HepG2 (cell line): ENCODE measurements at regions not wholly inside any gene's neighbourhood (a gene's known extent, or its start where the extent isn't known, plus 50 kb on each side); places are given as distances from the start of the nearest gene placed in this dataset.

Source experiments
- ATAC-seq: fragments of 200-7000 bp; cut with Tn5 transposase; 3 replicates; pipeline ENCODE4 v1.9.1; 2020; ENCODE audit warnings: mild to moderate bottlenecking, moderate library complexity
- BruUV-seq: library from RNA; stranded (reverse); fragments of 400-500 nt; replicated peaks from 2 replicates; lab custom pipeline; 2021; lab: Mats Ljungman, UMichigan
- CTCF ChIA-PET: fragments of 300-600 bp; formaldehyde crosslinking; extraction: SDS; loops from one replicate; lab custom pipeline; 2021; ENCODE audit warnings: low total read pairs, inconsistent platforms, low intra/inter-chr PET ratio; lab: Yijun Ruan, JAX
- POLR2A ChIA-PET: fragments of 350-600 bp; sonication (Branson Sonifier 250); formaldehyde crosslinking; loops from one replicate; lab custom pipeline; 2020; ENCODE audit warnings: antibody characterized with exemption, inconsistent platforms; lab: Yijun Ruan, JAX
- DNase-seq: peaks from one replicate; pipeline ENCODE4 v3.0.0-alpha.2; 2015; ENCODE audit warnings: low spot score
- FAIRE-seq: peaks from 3 replicates; lab custom pipeline; 2011; peaks lifted over from hg19 to GRCh38; lab: Jason Lieb, UNC
- H2AFZ ChIP-seq: one replicate; pipeline ENCODE4 v1.6.1; 2011; ENCODE audit warnings: low read length, inconsistent platforms
- H3K27ac ChIP-seq: fragments of 300-600 bp; 3 replicates; pipeline ENCODE4 v1.8.0; 2011; ENCODE audit warnings: mixed run types, mild to moderate bottlenecking, mixed read lengths, low read length, inconsistent platforms; ENCODE audit not compliant: insufficient read depth; ENCODE audit errors: extremely low read length
- H3K27me3 ChIP-seq, 2 experiments: fragments of 200-600 bp in 1 of 2; 2 replicates in 1 of 2; 3 replicates in 1 of 2; pipeline versions ENCODE4 v1.6.0 to v1.8.0; 2011; ENCODE audit warnings: low read length in 2 of 2, mild to moderate bottlenecking in 2 of 2, moderate library complexity in 2 of 2, inconsistent platforms in 1 of 2; ENCODE audit not compliant: insufficient read depth in 2 of 2, control insufficient read depth in 1 of 2
- H3K36me3 ChIP-seq, 2 experiments: fragments of 200-600 bp in 1 of 2; replicated peaks in 1 of 2; 2 replicates in 1 of 2; 3 replicates in 1 of 2; pipeline versions ENCODE4 v1.5.1 to v1.8.0; 2011; ENCODE audit warnings: low read length in 2 of 2, inconsistent platforms in 1 of 2; ENCODE audit not compliant: insufficient read depth in 2 of 2, control insufficient read depth in 1 of 2
- H3K4me1 ChIP-seq: 2 replicates; pipeline ENCODE4 v1.5.1; 2012; ENCODE audit warnings: low read length, inconsistent platforms; ENCODE audit not compliant: insufficient read depth
- H3K4me2 ChIP-seq: 2 replicates; pipeline ENCODE4 v1.6.0; 2011; ENCODE audit warnings: low read depth, low read length, inconsistent platforms
- H3K4me3 ChIP-seq, 3 experiments: fragments of 200-600 bp in 1 of 3; sonication (generic), shearing (Covaris generic) in 1 of 3; replicated peaks in 1 of 3; 2 replicates each; pipeline ENCODE4 v1.5.1; 2011 to 2016; ENCODE audit warnings: low read length in 3 of 3, inconsistent platforms in 2 of 3, low read depth in 2 of 3, mild to moderate bottlenecking in 2 of 3, control low read depth in 1 of 3, mixed read lengths in 1 of 3; ENCODE audit not compliant: insufficient read depth in 1 of 3
- H3K79me2 ChIP-seq: one replicate; pipeline ENCODE4 v1.6.1; 2011; ENCODE audit warnings: low read length, inconsistent platforms; ENCODE audit not compliant: insufficient read depth
- H3K9ac ChIP-seq: 2 replicates; pipeline ENCODE4 v1.6.0; 2011; ENCODE audit warnings: mild to moderate bottlenecking, low read depth, low read length, inconsistent platforms; ENCODE audit not compliant: insufficient read depth
- H3K9me3 ChIP-seq: 2 replicates; pipeline ENCODE4 v1.5.1; 2012; ENCODE audit warnings: mild to moderate bottlenecking, low read length
- H4K20me1 ChIP-seq: 2 replicates; pipeline ENCODE4 v1.6.0; 2011; ENCODE audit warnings: inconsistent platforms, mild to moderate bottlenecking, low read length, moderate library complexity; ENCODE audit not compliant: insufficient read depth
- BRCA1 ChIP-seq: sonication (generic); formaldehyde crosslinking; IDR thresholded peaks from 2 replicates; pipeline ENCODE4 v1.4.0; 2020; ENCODE audit warnings: missing genetic modification reagents
- FOXC1 ChIP-seq: sonication (generic); formaldehyde crosslinking; IDR thresholded peaks from 2 replicates; pipeline ENCODE4 v1.8.0; 2022; ENCODE audit warnings: mild to moderate bottlenecking, missing genetic modification reagents, borderline replicate concordance
- SCMH1 ChIP-seq: sonication (generic); formaldehyde crosslinking; IDR thresholded peaks from 2 replicates; pipeline ENCODE4 v1.9.0; 2021; ENCODE audit warnings: missing genetic modification reagents, mild to moderate bottlenecking, borderline replicate concordance
- WGBS: methylation state at CpG from one replicate; pipeline ENCODE4 v1.1.6; 2017; ENCODE audit warnings: low lambda C conversion rate; 5-methylcytosine and 5-hydroxymethylcytosine counted together
- in situ Hi-C: cut with HindIII; loops from 2 replicates; pipeline ENCODE4 v1.10.0; 2017; ENCODE audit warnings: low pct_unique_long_range_greater_than_20kb; ENCODE audit not compliant: extremely low pct_ligation_motif_present
- intact Hi-C: fragments of 100-400 bp; cut with micrococcal nuclease; formaldehyde crosslinking; loops from one replicate; pipeline ENCODE4 v1.10.0; 2022; ENCODE audit not compliant: unreplicated experiment
- TF ChIP-seq, protein P1 (sequence below): sonication (generic); formaldehyde crosslinking; IDR thresholded peaks from 2 replicates; pipeline ENCODE4 v1.4.0; 2020; ENCODE audit warnings: missing genetic modification reagents

DNA sequence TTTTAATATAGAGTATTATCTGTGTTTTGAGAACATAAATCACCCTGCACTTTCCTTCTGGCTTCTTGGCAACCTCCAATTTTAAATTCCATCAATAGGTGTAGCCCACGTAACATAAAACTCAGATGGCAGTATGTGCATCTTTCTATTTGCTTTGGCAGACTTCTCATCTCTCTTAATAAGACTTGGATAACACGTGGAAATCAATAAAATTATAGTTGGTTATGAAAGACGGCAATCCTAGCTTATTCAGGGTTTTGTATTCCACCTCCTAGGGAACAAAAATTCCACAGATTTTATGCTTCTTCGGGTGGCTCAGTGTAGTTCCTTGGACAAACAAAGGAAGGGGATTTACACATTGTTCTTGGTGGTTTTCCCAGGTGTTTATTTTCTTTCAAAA, 299.3 kb downstream of the RND3 start:
- H3K27ac ChIP-seq, result no peak overlapping the region
- no peak overlapping the region for H3K4me2 ChIP-seq
- ChIA-PET POLR2A (no interaction called here), CTCF (no interaction called here)
- no TSS peak for BruUV-seq
- no peak for TF ChIP-seq SCMH1 (CRISPR knock-in tag)
- no peak for TF ChIP-seq FOXC1 (CRISPR knock-in tag)
- no peak for TF ChIP-seq BRCA1 (CRISPR knock-in tag)
- H4K20me1 ChIP-seq, result no peaks in the 10 kb centered on the region
- in situ Hi-C loops (no loop called here), intact Hi-C loops (no loop called here)
- H3K27me3 ChIP-seq, result no peaks in the 10 kb centered on the region
- 19% methylated on average over 4 of the region's 4 CpGs for WGBS
- no peak for FAIRE-seq
- H3K4me1 ChIP-seq, result no peaks in the 10 kb centered on the region
- H3K9me3 ChIP-seq, result peaks cover 70% of the 10 kb centered on the region
- DNase-seq, result no peak
- no peak overlapping the region for H2AFZ ChIP-seq
- no peak overlapping the region for H3K9ac ChIP-seq
- no peak overlapping the region for H3K4me3 ChIP-seq
- no peaks in the 10 kb centered on the region for H3K36me3 ChIP-seq
- ATAC-seq, result no peak
- H3K79me2 ChIP-seq, result no peaks in the 10 kb centered on the region

DNA sequence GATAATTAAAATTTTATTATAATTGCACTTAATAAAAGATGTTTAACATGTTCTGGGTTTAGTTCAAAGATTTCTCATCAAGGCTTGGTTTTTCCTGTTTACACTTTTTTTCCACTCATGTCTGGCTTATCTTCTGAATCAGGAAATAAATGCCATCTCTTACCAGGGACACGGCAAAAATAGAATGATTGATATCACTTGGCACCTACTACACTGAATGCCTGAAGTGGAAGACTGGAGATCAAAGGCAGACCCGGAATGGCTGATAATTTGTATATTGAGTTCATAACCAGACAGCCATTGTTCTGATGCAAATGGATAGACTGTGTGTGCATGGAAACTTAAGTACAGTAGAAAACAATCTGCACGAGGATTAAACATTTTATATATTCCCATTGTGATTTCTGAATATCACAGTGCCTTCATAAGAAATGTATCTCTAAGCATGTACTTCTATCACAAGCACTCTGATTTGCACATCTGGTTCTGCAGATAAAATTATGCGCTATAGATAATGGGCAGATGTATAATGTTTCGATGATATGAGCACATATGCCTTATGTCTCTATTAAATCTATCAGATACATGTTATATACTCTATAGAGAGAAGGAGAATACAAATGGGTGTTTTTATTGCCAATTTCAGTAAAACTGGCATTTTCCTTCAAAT, 304.8 kb downstream of the RND3 start:
- no peaks in the 10 kb centered on the region for H3K36me3 ChIP-seq
- H3K27ac ChIP-seq, result no peak overlapping the region
- DNase-seq (no peak), ATAC-seq (no peak), FAIRE-seq (no peak)
- TF ChIP-seq, protein P1, sequence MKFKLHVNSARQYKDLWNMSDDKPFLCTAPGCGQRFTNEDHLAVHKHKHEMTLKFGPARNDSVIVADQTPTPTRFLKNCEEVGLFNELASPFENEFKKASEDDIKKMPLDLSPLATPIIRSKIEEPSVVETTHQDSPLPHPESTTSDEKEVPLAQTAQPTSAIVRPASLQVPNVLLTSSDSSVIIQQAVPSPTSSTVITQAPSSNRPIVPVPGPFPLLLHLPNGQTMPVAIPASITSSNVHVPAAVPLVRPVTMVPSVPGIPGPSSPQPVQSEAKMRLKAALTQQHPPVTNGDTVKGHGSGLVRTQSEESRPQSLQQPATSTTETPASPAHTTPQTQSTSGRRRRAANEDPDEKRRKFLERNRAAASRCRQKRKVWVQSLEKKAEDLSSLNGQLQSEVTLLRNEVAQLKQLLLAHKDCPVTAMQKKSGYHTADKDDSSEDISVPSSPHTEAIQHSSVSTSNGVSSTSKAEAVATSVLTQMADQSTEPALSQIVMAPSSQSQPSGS, result no peak
- in situ Hi-C loops, result no loop called here
- H3K79me2 ChIP-seq, result no peaks in the 10 kb centered on the region
- H4K20me1 ChIP-seq, result no peaks in the 10 kb centered on the region
- intact Hi-C loops, result no loop called here
- H2AFZ ChIP-seq, result no peak overlapping the region
- no peaks in the 10 kb centered on the region for H3K27me3 ChIP-seq
- H3K4me3 ChIP-seq, result no peak overlapping the region
- BruUV-seq, result no TSS peak
- POLR2A ChIA-PET, result no interaction called here
- peaks cover 44% of the 10 kb centered on the region for H3K9me3 ChIP-seq
- WGBS, result 36% methylated on average over 5 of the region's 5 CpGs
- CTCF ChIA-PET, result no interaction called here
- no peak overlapping the region for H3K9ac ChIP-seq
- no peak overlapping the region for H3K4me2 ChIP-seq
- H3K4me1 ChIP-seq, result no peaks in the 10 kb centered on the region
